NCI-H524 treated with DMSO at 0.1 percent for 48 hours (cell line): ENCODE measurements at regions not wholly inside any gene's neighbourhood (a gene's known extent, or its start where the extent isn't known, plus 50 kb on each side); places are given as distances from the start of the nearest gene placed in this dataset.

Experiments
- DNase-seq: peaks from one replicate; lab custom pipeline; 2025; lab: John Stamatoyannopoulos, UW

DNA sequence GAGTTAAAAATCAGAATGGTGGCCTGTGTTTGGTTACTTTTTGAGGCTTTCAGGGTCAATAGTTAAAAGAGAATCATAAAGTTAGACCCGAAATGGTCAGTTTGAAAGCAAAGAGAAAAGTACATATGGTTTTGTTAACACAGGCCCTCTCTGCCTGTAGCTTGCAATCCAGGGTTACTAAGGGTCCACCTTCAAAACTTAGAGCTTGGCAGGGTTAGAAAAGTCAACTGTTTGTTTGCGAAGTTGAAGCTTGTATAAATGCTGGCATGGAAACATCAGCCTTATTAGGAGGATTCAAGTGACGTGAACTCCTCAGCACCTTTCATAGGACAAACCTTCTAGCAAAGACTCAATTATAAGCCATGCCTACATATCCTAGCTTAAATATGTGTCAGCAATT lies 196.3 kb upstream of the SEMA3A start:
- no peak for DNase-seq

DNA sequence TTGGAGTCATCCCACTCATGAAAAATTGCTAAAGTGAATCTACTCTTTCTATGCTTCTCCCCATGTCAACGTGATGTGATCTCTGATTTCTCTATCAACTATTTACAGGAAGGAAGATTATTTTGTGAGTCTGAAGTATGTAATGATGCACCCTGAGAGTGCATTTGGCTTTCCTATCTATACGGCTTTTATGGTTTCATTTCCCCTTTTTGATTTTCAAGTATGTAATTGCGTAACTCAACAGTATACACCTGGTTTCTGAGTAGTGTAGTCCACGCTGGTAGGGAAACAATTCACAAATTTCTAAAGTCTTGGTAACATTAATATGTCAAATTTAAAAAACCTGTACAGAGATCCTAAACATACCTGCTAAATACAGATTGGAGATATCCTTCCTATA lies 194.7 kb upstream of the SEMA3A start:
- DNase-seq, result no peak

DNA sequence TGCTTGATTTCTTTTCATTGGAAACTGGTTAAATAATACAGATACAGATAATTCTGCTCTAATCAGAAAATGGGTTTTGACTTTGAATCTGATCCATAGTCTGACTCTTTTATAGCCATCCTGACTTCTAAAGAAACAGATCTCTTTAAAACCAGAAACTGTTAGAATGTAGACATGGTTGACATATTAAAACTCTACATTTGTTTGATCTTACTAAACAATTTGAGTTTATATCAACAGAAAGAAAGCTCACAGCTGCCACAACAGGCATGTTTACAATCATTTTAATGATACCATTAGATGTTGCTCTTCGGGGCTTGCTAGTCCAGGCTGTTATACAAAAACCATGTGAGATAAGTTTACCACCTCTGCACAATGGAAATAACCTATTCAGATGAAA lies 193.0 kb upstream of the SEMA3A start:
- no peak for DNase-seq

DNA sequence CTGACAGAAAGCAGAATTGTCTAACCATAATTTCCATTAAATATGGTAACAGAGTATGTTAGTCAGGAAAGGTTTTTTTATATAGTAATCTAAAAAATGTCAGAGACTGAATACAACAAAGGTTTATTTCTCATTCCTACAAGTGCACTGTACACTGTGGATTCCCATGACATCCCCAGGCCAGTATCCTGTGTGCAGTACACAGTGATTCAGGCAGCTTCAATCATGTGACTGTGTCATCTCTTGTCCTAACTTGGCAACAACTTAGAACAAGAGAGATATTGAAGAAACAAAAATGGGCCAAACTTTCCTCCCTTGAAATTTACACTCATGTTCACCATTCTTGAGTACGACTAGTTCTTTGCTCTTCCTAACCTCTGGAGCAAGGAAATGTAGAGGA lies 189.8 kb upstream of the SEMA3A start:
- DNase-seq, result no peak

DNA sequence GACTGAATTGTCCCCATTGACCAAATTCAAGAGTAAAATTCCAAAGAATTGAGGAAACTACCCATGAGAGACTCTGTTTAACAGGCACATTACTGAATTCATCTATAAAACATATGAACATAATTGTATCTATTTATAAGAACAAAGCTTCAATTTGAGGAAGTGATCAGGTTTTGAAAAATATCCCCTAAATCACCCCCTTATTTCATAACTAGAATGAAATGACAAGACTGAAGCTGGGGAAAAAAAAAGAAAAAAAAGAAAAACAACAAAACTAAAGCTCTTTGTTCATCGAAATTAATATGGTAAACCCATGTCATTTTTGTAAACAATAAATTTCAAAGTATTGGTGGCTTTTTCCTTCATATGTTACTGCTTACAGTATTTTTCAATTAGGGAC lies 184.9 kb upstream of the SEMA3A start:
- no peak for DNase-seq

DNA sequence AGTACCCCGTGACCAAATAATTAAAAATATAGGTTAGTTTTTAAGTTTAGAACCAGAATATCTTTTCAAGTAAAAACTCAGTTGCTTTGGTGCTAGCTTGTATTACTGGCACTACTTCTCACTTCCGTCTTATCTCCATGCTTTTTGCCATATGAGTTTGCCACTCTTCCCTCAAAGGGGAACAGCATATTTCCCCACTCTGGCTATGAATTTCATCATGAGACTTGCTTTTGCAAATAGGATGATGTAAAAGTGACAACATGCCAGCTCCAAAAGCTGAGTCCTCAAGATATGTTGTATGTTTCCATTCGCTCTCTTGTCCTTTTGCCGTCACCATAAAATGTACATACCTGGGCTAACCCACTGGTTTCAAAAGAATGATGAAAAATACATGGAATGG lies 178.1 kb upstream of the SEMA3A start:
- DNase-seq, result no peak

DNA sequence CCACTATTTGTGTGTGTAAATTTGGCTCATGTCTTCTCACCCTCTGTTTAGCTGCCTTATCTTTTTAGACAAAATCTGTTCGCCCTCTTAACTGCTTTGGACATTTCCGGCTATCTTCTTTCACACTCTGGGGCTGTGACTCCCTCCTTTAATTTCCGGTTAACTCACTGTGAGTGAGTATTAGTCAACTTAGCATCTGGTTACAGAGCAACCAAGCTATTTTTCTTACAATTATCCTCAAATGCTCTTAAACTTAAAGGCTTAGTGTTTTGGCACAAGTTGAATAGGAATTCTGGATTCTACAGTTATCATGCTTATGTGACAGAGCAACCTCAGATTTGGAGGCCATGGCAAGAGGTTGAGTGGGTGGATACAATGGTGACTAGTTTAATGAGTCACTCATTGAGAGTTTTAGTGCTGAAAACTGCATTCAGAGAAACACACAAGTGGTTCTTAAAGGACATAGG lies 177.6 kb upstream of the SEMA3A start:
- DNase-seq, result no peak

DNA sequence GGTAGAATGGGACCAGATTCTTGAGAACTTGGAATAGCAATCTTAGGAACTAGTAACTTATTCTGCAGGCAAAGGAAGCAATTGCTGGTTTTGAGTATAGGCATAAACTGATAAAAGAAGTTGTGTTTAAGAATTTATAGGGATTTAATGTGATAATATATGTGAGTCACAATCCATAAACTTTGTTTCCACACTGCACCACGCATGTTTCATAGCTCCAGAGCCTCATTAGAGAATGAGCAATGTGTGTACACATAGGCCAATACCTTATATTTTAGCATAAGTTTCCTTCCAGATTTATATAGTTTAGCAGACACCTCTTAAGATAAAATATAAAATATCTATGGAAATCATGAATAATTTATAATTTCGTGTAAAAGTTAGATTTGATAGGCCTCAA lies 175.5 kb upstream of the SEMA3A start:
- no peak for DNase-seq

DNA sequence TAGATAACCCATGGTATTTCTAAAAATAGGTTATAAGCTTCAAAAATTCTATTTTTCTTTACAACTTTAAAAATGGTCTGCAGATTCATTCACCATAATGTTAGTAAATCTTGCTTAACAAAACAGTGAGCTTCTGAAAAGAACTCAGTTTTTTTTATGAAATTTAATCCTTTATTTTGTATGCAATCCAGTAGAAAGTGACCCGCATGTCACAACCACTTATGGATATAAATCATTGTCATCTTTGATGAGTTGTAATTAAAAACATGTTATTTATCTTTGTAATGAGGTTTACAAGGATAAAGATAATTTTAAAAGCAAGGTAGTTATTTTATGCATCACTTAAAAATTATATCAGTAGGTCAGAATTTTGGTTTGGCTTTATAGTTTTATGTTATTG lies 173.5 kb upstream of the SEMA3A start:
- DNase-seq, result no peak

DNA sequence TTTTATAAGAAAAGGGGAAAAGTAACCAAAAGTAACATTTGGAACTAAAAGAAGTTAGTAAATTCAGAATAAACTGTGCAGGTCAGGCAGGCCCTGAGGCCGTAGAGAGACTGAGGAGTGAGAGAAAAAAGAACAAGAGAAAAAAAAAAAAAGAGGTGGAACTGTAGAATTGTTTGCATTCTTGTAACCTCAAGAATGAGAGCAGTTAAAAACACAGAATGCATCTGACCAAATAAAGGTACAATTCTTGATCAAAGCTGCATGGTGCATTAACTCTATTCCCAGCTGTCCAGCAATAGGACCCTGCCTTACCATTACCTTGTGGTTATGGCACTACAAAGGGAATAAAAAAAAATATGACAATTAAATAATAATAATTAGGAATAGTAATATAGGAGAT lies 170.1 kb upstream of the SEMA3A start:
- no peak for DNase-seq

DNA sequence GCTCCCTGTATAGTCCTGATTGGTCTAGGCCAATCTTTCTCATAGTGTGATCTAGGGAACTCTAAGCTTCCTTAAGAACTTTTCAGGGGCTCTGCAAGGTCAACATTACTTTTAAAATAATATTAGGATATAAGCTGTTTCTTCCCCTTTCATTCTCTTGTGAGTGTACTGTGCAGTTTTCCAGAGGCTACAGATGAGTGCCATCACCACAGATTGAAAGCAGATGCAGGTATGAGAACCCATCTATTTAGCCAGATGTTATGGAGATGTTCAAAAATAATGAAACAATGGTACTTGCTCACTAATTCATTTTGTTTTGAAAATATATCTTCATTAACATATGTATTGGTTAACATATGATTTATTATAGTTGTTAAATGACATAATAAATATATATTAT lies 169.2 kb upstream of the SEMA3A start:
- no peak for DNase-seq

DNA sequence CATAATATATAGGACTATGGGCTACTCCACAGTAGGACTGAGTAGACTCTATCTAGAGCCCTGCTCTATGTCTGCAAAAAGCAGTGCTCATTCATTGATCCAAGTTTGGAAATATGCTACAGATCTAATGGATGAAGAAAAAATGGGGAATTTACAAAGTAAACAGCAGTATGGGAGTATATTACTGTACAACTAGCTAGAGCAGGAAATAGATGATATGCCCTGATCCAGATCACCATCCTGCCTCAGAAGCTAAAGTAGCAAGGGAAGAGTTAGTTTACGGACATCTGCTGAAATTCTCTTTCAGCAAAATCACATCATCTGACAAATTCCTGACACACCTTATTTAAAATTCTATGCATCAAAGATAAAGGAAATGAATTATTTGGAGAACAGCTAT lies 168.2 kb upstream of the SEMA3A start:
- DNase-seq, result no peak

DNA sequence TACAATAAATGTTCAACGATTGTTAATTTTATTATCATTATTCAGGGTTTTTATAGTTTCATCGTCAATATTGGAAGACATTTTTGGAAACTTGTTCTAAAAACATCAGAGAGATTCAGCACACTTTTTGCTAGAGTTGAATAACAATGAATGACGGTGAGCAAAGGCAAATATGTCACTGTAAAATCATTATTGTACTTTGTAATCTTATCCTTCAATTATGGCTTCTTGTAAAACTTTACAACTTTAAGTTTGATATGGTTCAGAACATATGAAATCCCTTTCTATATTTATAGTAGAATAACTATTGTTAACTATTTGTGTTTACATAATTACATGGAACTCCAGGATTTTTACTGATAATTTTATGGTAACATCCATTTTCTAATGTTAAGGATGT lies 167.8 kb upstream of the SEMA3A start:
- no peak for DNase-seq

DNA sequence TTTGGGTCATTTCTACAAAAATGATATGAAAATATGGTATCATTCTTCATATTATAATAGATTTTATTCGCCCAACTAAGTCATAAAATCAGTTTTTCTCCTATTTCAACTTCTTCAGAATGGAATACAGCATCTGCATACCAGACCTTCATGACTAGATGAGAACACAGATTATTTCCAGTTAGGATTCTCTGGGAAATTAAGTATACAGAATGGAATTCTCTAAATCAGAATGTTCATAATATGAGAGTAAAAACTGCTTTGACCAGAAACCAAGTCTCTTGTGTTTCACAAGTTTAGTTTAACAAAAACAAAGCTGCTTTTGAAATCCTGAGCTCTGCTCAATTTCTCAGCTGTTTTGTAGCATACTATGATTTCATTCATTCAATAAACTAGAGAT lies 160.3 kb upstream of the SEMA3A start:
- no peak for DNase-seq

DNA sequence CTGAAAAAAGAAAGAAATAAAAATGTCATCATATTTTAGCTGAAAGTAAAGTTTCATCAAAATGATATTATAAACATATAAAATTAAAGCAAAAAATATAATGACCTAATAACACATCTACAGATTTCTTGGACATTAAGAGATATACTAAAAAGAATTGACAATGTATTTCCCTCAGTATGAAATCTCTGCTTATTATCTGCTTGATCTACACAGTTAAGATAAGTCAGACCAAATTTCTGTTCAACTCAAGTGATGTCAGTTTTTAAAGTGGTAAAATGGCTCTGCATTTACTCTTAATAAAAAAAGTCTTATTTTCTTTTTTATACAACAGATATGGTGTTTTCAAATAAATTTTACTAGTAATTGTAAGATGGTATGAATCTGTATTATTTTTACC lies 159.4 kb upstream of the SEMA3A start:
- no peak for DNase-seq

DNA sequence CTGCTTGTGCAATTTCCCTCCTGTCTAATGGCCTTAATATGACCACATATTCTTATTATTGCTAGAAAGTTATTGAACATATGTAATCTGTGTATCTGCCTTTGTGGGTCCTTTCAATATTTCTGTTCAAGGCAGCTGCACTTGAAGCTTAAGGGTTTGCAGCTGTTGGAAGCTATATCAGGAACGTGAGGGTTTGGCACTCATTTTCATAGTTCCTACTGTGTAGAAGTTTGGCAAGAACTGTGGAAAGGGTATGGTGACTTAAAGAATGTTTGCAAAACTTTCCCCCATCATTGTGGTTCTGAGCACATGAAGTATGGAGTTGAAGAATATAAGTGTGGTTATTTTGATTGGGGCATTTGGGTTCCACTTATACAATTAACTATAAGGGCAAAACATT lies 144.7 kb upstream of the SEMA3A start:
- no peak for DNase-seq

DNA sequence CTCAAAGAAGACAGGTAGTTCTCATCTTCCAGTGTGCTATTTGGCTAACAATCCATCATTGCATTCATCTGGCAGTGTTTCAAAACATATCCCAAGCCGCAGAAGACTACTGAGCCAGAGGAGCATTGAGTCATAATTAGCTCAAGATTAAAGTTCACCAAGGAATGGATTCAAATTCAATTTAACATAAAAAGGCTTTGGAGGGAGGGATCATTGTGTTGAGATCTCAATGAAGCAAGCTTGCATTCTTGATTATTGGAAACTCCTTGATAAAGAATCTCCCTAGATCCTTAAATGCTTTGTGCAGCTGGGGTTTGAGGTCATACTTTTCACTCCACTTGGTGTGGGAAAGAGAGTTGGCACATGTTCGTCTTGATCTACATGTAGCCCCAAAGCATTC lies 142.8 kb upstream of the SEMA3A start:
- DNase-seq, result no peak

DNA sequence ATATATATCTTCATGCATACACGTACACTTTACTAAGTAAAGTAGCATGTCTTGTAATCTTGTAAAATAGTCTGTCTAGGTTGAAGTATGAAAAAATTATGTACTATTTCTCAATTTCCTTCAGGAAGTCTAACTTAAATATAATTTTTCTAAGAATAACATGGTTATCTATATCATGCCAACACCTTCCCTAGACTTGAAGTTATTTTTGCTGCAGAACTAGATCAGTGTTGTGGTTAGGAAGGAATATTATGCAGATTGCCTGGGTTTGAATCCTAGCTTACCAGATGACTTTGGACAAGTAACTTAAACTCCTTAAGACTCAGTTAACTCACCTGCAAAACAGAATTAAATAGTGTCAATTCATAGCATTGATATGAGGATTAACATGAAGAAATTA lies 142.2 kb upstream of the SEMA3A start:
- DNase-seq, result no peak

DNA sequence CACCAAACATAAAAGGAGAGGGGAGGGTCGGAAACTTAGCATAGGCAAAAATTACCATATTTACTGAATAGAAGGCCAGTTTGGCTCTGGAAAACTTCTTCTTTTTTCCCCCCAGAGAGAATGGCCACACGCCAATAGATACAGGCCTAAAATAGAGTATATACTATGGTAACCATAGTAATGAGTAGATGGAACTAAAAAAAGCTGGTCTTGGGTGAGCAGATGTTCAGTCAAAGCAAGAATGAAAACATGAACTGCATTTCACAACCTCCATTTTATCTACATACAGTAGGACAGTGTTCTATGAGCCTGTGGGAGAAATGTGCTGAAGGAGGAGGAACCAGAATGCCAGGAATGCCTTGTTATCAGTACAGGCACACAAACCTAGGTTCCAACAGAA lies 141.7 kb upstream of the SEMA3A start:
- no peak for DNase-seq

DNA sequence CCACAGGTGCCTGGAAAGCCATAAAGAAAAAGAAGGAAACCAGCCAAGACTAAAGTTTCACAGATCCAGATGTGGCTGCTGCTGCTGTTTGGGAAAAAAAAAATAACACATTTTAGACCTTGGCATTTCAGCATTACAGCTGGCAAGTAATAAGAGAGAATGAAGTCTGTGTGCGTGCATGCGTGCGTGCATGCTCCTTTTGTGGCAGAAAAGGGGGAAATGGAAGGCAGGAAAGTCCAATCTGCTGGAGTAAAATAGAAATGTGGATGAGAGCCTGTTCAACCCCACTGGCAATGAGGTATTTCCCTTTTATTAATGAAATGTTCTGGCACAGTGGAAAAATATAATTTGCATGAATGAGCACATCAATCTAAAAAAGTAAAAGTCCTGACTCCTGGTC lies 137.0 kb upstream of the SEMA3A start:
- no peak for DNase-seq

DNA sequence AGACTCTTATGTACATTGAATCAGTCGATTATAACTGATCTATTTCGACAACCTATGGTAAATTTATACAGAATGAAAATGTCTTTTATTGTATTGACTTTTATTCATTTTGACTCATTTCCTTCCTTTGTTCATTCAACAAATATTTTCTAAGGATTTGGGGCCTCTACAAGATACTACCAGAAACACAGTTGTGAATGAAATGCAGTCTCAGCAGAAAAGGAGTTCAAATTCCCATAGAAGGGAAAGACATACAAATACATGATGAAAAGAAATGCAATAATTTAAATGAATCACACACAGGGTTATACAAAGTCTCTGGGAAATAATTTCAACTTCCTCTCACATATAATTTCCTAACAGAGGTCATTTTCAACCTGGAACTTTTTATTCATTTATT lies 134.0 kb upstream of the SEMA3A start:
- DNase-seq, result no peak

DNA sequence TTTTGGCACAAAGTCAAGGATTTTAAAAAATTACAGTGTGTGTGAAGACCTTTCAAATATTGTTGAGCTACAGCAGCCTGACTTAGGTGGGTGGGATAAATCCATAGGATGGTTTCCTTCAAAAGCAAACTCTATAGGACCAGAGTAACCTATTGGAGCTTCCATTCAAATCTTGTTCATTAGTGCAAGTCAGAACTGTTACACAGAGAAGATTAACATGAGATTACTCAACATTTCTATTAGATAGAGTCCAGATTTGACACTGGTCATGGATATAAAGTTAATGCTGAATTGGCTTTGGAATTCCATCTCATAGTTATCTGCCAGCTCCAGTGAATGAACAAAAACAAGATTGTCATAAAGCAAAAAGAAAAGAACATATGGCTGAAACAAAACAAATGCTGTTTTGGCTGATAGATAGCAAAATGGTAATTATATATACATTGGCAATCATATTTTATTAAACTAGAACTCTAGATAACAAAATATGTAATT lies 129.6 kb upstream of the SEMA3A start:
- DNase-seq, result no peak

DNA sequence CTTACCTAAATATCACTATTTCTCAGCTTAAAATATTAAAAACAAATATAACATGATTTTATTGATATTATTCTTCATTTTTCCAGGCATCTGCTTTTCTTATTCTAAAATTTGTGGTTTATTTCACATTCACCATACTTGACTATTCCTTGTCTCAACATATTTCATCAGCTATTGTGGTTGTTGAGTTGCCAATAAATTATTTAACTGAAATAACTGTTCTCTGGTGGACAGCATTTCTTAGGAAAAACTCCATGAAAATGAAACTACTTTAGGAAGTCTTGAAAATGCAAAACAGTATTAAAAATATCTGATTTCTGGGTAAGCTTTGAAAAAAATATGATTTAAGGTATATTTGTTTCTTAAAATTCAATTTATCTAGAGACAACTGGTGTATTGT lies 122.9 kb upstream of the SEMA3A start:
- DNase-seq, result no peak

DNA sequence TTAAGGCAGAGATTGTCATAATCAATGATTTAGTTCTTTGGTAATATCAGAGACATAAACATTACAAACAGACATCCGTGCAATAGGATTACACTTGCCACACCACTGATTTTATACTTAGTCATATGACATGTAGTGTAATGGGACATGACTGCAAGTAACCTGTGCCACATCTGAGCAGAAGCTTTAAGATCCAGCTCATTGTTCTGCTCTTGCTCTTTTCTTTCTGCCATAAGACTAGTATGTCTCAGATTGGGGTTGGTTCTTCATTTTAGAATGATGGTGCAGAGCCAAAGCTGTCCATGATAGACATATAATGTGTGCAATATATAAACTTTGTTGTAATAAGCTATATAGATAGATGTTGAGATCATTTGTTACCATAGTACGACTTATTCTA lies 119.7 kb upstream of the SEMA3A start:
- DNase-seq, result no peak

DNA sequence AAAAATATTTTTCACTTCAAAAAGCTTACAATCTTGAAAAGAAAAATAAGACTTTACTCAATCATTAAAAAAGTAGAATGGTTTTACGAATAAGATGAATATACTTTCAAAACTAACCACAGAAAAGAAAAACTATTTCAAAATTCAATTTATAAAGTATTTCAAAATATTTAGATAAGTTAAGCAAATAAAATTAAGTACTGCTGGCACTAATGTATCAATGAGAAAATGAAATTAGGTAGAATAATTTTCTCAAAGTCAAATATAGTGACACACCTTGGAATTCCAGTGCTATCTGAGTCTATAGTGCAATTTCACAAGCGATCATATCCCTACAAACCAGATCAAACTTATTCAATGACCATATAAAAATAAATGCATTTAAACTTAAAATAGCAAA lies 109.8 kb upstream of the SEMA3A start:
- DNase-seq, result no peak
